Activated T-helper 2 cell treated with anti-CD3 and anti-CD28 coated beads, Interferon-gamma antibody, Interleukin-2, Interleukin-4, amounts not matched to agents 10 μg/mL and 5 μg/mL and 100 μg/mL, durations not matched to agents 14 hours and 24 hours and 36 hours (primary cell): ENCODE measurements at regions not wholly inside any gene's neighbourhood (a gene's known extent, or its start where the extent isn't known, plus 50 kb on each side); places are given as distances from the start of the nearest gene placed in this dataset.

Experiments
- DNase-seq: peaks from one replicate; pipeline ENCODE4 v3.0.0; 2021; ENCODE audit warnings: low spot score
- H3K27ac Mint-ChIP-seq: one replicate; pipeline ENCODE4 v1.8.0; 2021; ENCODE audit warnings: mixed read lengths
- H3K27me3 Mint-ChIP-seq: one replicate; pipeline ENCODE4 v1.8.0; 2021; ENCODE audit warnings: low read depth, mixed read lengths
- H3K36me3 Mint-ChIP-seq: one replicate; pipeline ENCODE4 v1.8.0; 2021; ENCODE audit warnings: low read depth, mixed read lengths
- H3K4me1 Mint-ChIP-seq: one replicate; pipeline ENCODE4 v1.8.0; 2021; ENCODE audit warnings: low read depth, mixed read lengths
- H3K4me3 Mint-ChIP-seq: one replicate; pipeline ENCODE4 v1.8.0; 2021; ENCODE audit warnings: low read depth, mild to moderate bottlenecking, moderate library complexity, mixed read lengths
- H3K9me3 Mint-ChIP-seq: one replicate; pipeline ENCODE4 v1.8.0; 2021; ENCODE audit warnings: mixed read lengths
- intact Hi-C: fragments of 100-400 bp; cut with micrococcal nuclease; formaldehyde crosslinking; loops from one replicate; pipeline ENCODE4 v1.15.1; 2023

GRCh38 chr3:115415246-115415996 lies 207.9 kb upstream of the GAP43 start:
- Mint-ChIP-seq H3K27ac (no peak overlapping the region), H3K4me3 (no peak overlapping the region), H3K9me3 (no peaks in the 10 kb centered on the region), H3K27me3 (no peaks in the 10 kb centered on the region), H3K36me3 (no peaks in the 10 kb centered on the region), H3K4me1 (peaks cover 1% of the 10 kb centered on the region)
- intact Hi-C loops = no loop called here
- no peak for DNase-seq

GRCh38 chr3:115418583-115418982 lies 204.7 kb upstream of the GAP43 start:
- no peak for DNase-seq
- no peaks in the 10 kb centered on the region for H3K36me3 Mint-ChIP-seq
- no peaks in the 10 kb centered on the region for H3K9me3 Mint-ChIP-seq
- intact Hi-C loops = no loop called here
- H3K4me3 Mint-ChIP-seq = no peak overlapping the region
- no peaks in the 10 kb centered on the region for H3K27me3 Mint-ChIP-seq
- peaks cover 1% of the 10 kb centered on the region for H3K4me1 Mint-ChIP-seq
- H3K27ac Mint-ChIP-seq = no peak overlapping the region

GRCh38 chr3:115420086-115420485 lies 203.2 kb upstream of the GAP43 start:
- Mint-ChIP-seq H3K4me1 (peaks cover 1% of the 10 kb centered on the region), H3K9me3 (no peaks in the 10 kb centered on the region), H3K27me3 (no peaks in the 10 kb centered on the region), H3K36me3 (no peaks in the 10 kb centered on the region), H3K4me3 (no peak overlapping the region), H3K27ac (no peak overlapping the region)
- intact Hi-C loops = no loop called here
- no peak for DNase-seq

GRCh38 chr3:115423170-115423569 lies 200.1 kb upstream of the GAP43 start:
- Mint-ChIP-seq H3K27ac (no peak overlapping the region), H3K27me3 (no peaks in the 10 kb centered on the region), H3K4me3 (no peak overlapping the region)

GRCh38 chr3:115428841-115429240 lies 194.5 kb upstream of the GAP43 start:
- Mint-ChIP-seq H3K4me3 (no peak overlapping the region), H3K36me3 (no peaks in the 10 kb centered on the region), H3K4me1 (no peaks in the 10 kb centered on the region), H3K9me3 (no peaks in the 10 kb centered on the region), H3K27ac (no peak overlapping the region), H3K27me3 (no peaks in the 10 kb centered on the region)
- no peak for DNase-seq
- intact Hi-C loops = no loop called here

More at GRCh38 chr3:115423170-115423569, 200.1 kb upstream of the GAP43 start:
- no peaks in the 10 kb centered on the region for H3K36me3 Mint-ChIP-seq
- intact Hi-C loops = no loop called here
- H3K9me3 Mint-ChIP-seq = no peaks in the 10 kb centered on the region
- H3K4me1 Mint-ChIP-seq = peaks cover 1% of the 10 kb centered on the region
- DNase-seq = no peak

- H3K27ac Mint-ChIP-seq = no peak overlapping the region
- intact Hi-C loops = no loop called here
- no peaks in the 10 kb centered on the region for H3K36me3 Mint-ChIP-seq
- H3K27me3 Mint-ChIP-seq = no peaks in the 10 kb centered on the region
- no peaks in the 10 kb centered on the region for H3K9me3 Mint-ChIP-seq
- no peak for DNase-seq
- no peaks in the 10 kb centered on the region for H3K4me1 Mint-ChIP-seq
- no peak overlapping the region for H3K4me3 Mint-ChIP-seq
Measured at GRCh38 chr3:115436767-115437301, 186.5 kb upstream of the GAP43 start.

- no peaks in the 10 kb centered on the region for H3K36me3 Mint-ChIP-seq
- intact Hi-C loops = no loop called here
- H3K27ac Mint-ChIP-seq = no peak overlapping the region
- H3K9me3 Mint-ChIP-seq = no peaks in the 10 kb centered on the region
- no peak overlapping the region for H3K4me3 Mint-ChIP-seq
- H3K4me1 Mint-ChIP-seq = no peaks in the 10 kb centered on the region
- DNase-seq = no peak
- H3K27me3 Mint-ChIP-seq = no peaks in the 10 kb centered on the region
Measured at GRCh38 chr3:115438799-115439198, 184.5 kb upstream of the GAP43 start.

GRCh38 chr3:115445559-115445958 lies 177.8 kb upstream of the GAP43 start:
- Mint-ChIP-seq H3K4me1 (no peaks in the 10 kb centered on the region), H3K27ac (no peak overlapping the region), H3K4me3 (no peak overlapping the region), H3K27me3 (no peaks in the 10 kb centered on the region), H3K9me3 (no peaks in the 10 kb centered on the region), H3K36me3 (no peaks in the 10 kb centered on the region)
- intact Hi-C loops = no loop called here
- DNase-seq = no peak

- H3K36me3 Mint-ChIP-seq = no peaks in the 10 kb centered on the region
- no peak for DNase-seq
- no peaks in the 10 kb centered on the region for H3K9me3 Mint-ChIP-seq
- intact Hi-C loops = no loop called here
- no peaks in the 10 kb centered on the region for H3K27me3 Mint-ChIP-seq
- H3K4me1 Mint-ChIP-seq = no peaks in the 10 kb centered on the region
- H3K27ac Mint-ChIP-seq = no peak overlapping the region
- H3K4me3 Mint-ChIP-seq = no peak overlapping the region
Measured at GRCh38 chr3:115448851-115449250, 174.5 kb upstream of the GAP43 start.

GRCh38 chr3:115450036-115450435 lies 173.3 kb upstream of the GAP43 start:
- no peak overlapping the region for H3K4me3 Mint-ChIP-seq
- no peaks in the 10 kb centered on the region for H3K27me3 Mint-ChIP-seq
- H3K27ac Mint-ChIP-seq = no peak overlapping the region
- no peak for DNase-seq
- no peaks in the 10 kb centered on the region for H3K4me1 Mint-ChIP-seq
- H3K36me3 Mint-ChIP-seq = no peaks in the 10 kb centered on the region
- intact Hi-C loops = no loop called here
- no peaks in the 10 kb centered on the region for H3K9me3 Mint-ChIP-seq

- no peak for DNase-seq
- H3K9me3 Mint-ChIP-seq = no peaks in the 10 kb centered on the region
- no peaks in the 10 kb centered on the region for H3K27me3 Mint-ChIP-seq
- intact Hi-C loops = no loop called here
- no peaks in the 10 kb centered on the region for H3K36me3 Mint-ChIP-seq
- H3K27ac Mint-ChIP-seq = no peak overlapping the region
- no peak overlapping the region for H3K4me3 Mint-ChIP-seq
- no peaks in the 10 kb centered on the region for H3K4me1 Mint-ChIP-seq
Measured at GRCh38 chr3:115464036-115464435, 159.3 kb upstream of the GAP43 start.

- intact Hi-C loops = no loop called here
- H3K36me3 Mint-ChIP-seq = no peaks in the 10 kb centered on the region
- H3K4me3 Mint-ChIP-seq = no peak overlapping the region
- no peak for DNase-seq
- H3K4me1 Mint-ChIP-seq = no peaks in the 10 kb centered on the region
- no peaks in the 10 kb centered on the region for H3K9me3 Mint-ChIP-seq
- no peaks in the 10 kb centered on the region for H3K27me3 Mint-ChIP-seq
- no peak overlapping the region for H3K27ac Mint-ChIP-seq
Measured at GRCh38 chr3:115469649-115470048, 153.7 kb upstream of the GAP43 start.

GRCh38 chr3:115470254-115470653 lies 153.1 kb upstream of the GAP43 start:
- H3K36me3 Mint-ChIP-seq = no peaks in the 10 kb centered on the region
- no peaks in the 10 kb centered on the region for H3K9me3 Mint-ChIP-seq
- no peaks in the 10 kb centered on the region for H3K4me1 Mint-ChIP-seq
- no peak for DNase-seq
- no peak overlapping the region for H3K4me3 Mint-ChIP-seq
- no peak overlapping the region for H3K27ac Mint-ChIP-seq
- intact Hi-C loops = no loop called here
- no peaks in the 10 kb centered on the region for H3K27me3 Mint-ChIP-seq
